HG03342 (cell line): ENCODE measurements at regions not wholly inside any gene's neighbourhood (a gene's known extent, or its start where the extent isn't known, plus 50 kb on each side); places are given as distances from the start of the nearest gene placed in this dataset.

Source experiments
- ATAC-seq: cut with Tn5 transposase; IDR thresholded peaks from one replicate; pipeline ENCODE4 v1.9.1; 2021; ENCODE audit warnings: mild to moderate bottlenecking, moderate library complexity; ENCODE audit not compliant: unreplicated experiment

DNA sequence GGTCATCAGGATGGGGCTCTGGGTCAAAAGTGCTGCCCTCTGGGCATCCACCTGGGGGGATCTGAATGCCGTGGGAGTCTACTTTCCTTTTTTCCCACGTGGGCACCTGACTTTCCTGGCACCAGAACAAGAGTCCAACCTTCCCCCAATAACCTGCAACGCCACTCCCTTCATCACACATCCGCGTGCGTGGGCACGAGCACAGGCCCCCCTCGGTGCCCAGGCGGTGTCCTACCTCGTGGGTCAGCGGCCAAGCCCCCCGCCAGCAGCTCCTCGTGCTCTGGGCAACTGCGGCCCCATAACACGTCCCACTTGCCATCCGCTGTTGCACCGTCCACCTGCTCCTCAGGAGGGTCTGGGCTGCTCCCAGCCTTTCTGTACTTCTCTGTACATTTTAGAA, 87.0 kb downstream of the YTHDF1 start:
- ATAC-seq: no peak

DNA sequence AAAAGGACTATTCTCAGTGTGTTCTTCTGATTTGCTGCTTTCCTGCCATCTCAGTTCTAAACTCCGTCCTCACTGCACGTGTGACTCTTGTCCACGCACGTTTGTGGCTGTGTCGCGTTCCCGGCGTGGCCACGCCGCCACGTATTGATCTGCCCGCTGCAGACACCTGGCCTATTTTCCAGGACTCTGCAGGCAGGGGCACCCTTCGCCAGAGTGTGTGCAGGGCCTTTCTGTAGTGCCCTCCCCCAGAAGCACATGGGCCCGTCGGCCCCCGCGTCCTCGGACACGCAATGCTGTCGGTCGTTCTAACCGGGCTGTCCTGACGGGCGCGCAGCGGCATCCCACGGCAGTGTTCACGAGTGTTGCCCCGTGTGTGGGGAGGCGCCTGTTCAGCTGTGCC, 87.6 kb downstream of the YTHDF1 start:
- ATAC-seq: no peak

DNA sequence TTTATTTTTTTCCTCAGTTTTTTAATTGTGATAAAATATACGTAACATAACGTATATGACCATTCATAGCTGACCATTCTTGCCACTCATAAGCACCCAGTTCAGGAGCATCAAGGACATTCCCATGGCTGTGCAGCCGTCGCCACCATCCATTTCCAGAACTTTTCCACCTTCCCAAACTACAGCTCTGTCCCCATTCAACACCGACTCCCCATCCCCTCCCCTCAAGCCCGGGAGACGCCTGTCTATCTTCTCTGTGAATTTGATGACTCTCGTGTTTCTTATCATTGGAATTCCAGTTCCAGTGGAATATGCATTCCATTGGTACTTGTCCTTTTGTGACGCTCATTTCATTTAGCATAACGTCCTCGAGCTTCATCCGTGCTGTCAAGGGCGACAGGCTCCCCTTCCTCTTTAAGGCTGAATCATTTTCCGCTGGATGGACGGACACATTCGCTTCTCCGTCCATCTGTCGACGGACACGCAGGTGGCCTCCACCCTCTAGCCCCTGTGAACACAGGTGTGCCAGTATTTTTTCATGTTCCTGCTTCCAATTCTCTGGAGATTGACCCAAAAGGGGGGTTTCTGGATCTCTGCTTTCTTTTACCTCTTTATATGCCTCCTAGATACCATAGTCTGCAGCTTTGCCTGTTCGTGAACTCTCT, 88.1 kb downstream of the YTHDF1 start:
- ATAC-seq: no peak

DNA sequence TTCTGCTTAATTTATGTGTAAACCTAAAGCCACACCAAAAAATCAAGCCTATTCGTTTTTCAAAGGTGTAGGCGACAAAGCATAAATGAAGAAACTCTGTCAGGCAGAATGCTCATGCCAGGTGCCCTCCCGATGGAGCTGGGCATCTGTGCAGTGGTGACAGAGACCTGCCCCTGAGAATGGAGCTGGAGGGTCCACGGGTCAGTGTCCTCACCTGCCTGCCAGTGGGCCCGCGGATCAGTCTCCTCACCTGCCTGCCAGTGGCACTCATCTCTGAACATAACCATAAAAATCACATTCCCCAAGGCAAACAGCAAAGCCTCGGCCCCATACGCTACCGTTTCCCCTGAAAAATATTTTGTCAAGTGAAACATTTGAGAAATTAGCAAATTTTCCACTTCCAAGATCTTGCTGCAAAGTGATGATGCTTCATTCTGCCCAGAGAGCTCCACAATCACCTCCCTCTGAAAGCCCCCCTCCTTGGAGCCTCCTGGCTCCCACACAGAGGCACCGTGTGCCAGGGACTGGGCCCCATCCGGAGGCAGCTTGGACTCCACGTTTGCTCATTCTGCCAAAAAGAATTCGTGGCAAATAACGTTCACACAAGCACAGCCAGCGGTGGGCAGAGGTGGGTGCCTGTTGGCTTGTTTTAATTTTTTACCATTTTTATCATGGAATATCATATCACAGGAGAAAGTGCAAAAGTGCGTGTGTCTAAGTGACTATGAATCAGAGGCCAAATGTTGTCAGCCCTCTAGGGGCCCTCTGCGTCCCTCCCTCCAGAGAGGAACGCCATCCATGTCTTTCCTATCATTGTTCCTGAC, 88.8 kb downstream of the YTHDF1 start:
- ATAC-seq: no peak

DNA sequence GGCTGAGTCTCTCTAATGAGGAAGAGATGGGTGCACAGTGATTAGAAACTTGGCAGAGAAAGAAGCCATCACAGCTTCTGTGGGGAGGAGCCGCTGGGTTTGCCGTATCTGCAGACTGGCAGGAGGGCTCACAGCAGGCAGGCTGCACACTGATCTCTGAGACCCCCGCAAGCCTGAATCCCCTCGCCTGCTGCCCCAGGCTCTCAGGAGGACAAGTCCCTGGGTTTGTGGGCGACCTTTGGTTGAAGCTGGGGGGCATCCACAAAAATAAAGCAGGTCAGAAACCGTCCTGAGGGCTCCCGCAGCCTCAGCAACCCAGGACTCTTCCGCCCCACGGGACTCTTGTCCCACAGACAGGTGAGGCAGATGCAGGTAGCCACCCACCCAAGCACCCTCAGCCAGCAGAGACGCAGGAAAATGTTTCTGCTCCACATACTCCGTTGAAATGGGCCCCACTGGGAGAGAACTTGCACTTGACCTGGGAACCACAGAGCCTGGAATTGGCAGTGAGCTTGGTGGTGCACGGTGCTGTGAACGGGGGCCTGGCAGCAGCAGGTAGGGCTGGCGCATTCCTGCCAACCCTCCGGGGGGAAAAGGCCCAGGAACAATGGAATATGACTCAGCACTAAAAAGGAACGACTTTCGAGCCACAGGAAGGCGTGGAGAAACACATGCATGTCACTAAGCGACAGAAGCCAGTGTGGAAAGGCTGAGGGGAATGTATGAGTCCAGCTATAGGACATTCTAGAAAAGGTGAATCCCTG, 89.9 kb downstream of the YTHDF1 start:
- no peak for ATAC-seq

DNA sequence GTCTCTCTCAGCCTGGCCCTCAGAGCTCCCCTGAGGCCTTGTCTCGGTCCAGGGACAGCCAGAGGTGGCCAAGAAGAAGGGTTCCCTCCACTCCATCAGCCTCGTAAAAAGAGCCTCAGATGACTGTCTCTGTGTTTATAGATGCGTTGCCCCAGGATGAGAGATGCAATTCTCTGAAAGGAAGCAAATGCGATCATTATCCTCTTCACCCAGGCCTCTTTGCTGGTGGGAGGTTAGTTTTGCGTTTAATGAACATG, 90.4 kb downstream of the YTHDF1 start:
- no peak for ATAC-seq

DNA sequence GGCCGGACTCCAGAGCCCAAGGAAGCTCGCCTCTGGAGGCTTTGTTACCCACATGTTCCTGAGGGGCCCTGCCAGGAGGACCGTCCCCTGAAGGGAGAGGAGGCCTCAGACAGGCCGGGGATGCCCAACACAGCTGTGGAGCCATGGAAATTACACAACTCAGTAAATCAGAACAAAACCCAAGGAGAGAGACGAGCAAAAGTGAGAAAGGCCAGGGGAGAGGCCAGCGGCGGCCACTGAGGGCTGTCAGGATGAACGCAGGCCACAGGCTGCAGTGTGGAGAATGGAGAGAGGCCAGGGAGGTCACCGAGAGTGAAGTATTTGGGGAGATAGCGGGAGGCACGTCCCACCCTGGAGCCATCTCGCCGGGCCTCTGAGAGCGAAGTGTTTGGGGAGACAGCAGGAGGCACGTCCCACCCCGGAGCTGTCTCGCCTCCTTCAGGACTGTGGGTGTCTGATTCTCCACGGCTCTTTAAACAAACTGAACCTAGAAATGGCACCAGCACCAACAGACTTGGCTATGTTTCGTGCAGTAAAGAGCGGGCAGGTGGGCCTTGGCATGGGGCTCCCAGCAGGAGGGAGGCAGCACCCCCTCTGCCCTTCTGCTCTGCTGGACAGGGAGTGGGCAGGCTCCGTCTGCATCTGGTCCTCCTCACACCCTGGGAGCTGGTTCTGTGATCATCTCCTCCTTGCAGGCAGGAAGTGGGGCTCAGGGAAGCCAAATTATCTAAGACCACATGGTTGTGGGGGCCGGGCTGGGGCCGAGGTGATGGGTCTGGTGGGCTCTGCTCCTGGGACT, 91.0 kb downstream of the YTHDF1 start:
- ATAC-seq: no peak

DNA sequence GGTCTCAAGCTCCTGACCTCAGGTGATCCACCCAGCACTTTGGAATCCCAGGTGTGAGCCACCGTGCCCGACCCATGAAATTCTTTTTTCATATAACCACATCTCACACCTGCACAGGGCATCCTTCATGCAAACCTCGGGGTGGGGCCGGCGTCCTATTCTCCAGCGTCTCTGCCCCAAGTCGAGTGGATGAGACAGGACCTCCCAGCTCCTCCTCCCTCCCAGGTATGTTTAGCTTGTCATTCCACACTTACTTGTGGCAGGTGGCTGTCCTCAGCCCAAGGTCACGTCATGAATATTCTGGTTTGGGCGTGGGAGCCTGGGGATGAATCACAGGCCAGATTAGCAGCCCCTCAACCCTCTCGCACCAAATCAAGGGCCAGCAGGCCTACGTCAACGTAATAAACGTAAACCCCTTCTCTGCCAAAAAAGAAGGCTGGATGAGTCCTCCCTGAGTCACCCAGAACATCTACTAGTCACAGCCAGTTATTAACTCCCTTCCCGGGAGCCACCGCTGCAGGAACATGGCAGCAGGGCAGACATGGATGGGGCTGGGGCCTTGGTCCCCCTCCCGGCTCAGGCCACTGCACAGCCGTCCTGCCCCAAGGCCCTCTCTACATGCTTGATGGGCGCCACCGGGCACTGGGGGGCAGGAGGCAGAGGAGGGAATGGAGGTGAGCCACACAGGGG, 91.7 kb downstream of the YTHDF1 start:
- no peak for ATAC-seq

DNA sequence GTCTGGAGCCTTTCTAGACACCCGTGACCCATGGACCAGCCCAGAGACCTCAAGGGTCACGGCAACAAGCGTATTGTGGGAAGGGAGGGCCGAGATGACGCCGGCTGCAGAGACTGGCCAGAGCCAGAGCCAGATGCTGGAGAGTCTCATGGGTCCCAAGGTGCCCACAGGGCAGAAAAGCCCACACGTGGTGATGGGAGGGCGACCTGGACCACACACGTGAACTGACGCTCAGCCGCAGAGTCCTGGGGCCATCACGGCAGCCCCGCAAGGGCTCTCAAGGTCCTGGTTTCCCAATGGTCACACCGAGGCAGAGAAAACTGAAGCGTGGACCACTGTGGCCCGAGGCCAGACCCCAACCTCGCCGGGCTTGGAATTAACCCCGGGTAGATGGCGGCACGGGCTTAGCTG, 92.6 kb downstream of the YTHDF1 start:
- no peak for ATAC-seq

DNA sequence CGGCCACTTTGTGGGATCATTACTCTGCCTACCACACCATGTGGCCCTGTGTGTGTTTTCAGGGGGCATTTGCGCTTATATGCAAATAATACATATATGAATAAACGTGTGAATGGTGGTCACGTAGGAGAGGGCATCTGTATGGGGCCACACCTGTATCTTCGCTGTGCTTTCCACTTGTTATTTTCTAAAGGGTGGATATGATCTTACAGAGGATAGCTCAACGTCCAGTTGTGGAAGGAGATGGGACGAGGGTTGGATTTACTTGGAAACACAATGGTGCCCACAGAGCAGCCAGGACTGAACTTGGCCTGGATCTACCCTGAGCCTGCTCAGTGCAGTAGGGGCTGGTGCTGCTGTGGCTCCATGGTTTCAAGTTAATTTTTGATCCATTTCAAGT, 93.3 kb downstream of the YTHDF1 start:
- no peak for ATAC-seq

DNA sequence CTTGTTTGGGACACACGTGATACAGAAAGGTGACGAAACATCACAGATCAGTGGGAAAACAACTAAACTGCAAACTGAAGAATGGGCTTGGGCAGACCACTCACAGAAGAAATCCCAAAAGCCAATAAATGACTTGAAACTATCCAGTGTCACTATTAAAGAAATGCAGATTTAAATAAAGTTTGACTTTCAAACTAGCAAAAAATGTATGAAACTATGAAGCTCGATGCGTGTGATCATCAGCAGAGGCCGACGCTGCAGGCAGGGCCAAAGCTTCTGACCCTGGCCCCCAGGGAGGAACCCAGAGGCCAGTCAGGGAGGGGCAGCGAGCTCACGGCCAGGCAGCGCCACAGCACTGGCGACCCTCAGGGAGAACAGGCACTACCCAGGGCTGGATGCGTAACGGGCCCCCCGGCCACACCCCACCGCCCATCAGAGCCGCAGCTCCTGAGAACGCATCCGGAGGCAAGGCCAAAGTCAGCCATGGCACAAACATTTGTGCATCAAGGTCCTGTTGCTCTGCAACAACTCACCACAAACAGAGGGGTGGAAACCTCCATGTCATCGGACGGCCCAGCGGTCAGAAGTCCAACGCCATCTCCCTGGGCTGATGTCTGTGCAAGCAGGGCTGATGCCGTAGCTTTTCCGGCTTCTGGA, 94.1 kb downstream of the YTHDF1 start:
- no peak for ATAC-seq

DNA sequence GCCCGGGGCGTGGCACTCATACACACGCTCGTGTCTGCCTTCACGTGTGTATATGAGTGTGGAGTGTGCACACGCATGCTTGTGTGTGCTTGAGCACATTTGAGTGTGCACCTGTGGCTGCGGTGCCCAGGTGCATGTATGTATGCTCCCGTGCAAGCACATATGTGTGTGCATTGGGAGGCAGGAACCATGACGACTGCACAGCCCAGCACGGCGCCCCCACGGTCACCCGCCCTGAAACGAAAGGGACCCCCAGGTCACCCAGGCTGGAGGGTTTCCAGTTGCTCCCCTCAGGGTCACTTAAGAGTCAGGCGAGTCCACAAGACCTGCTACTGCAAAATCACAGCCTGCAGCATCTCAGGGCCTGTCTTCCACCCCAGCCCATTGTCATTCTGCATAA, 94.7 kb downstream of the YTHDF1 start:
- ATAC-seq: no peak

DNA sequence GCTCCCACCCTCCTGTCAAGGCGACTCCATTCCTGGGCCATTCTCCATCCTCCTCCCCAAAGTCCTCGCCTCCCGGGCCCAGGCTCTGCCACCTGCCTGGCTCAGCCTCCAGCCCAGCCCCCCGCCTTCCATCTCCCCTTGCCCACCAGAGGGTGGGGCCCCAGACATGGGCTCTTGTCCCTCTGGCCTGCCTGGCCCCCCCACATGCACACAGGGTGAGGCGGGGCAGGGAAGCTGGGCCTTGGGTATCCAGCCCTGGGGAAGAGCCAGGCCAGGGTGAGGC, 95.2 kb downstream of the YTHDF1 start:
- no peak for ATAC-seq

DNA sequence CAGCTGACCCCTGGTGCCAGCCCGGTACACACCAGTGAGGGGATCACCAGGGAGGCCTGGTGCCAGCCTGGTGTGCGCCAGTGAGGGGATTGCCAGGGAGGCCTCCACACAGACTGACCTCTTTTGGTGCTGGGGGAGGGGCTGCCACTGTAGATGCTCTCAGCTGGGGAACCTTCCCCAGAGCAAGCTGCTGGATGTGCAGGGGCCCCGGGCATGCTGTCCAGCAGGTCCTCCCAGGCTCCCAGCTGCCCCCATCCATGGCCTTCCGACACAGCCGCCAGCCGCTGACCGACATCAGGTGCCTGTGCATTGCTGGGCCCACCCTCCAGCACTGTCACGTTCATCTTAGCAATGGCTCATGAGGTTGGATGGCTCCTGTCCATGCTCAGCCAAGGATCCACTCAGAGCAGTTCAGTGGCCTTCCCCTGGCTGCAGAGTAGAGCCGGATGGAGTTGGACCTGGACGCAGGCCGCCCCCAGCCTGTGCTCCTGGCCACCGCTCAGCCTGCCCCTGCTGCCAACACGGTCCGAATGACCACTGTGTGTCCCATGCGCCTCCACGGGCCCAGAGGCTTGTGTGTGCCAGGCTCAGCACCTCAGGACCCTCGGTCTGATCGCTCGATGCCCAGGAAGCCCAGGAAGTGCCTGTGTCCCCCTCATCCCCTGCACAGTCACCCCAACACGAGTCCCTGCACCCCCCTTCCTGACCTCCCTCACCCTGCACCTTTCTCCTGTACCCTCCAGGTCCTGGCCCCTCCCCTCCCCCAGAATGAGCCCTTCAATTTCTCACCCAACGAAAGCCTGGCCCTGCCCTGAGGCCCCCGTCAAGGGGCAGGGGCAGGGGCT, 95.7 kb downstream of the YTHDF1 start:
- no peak for ATAC-seq

DNA sequence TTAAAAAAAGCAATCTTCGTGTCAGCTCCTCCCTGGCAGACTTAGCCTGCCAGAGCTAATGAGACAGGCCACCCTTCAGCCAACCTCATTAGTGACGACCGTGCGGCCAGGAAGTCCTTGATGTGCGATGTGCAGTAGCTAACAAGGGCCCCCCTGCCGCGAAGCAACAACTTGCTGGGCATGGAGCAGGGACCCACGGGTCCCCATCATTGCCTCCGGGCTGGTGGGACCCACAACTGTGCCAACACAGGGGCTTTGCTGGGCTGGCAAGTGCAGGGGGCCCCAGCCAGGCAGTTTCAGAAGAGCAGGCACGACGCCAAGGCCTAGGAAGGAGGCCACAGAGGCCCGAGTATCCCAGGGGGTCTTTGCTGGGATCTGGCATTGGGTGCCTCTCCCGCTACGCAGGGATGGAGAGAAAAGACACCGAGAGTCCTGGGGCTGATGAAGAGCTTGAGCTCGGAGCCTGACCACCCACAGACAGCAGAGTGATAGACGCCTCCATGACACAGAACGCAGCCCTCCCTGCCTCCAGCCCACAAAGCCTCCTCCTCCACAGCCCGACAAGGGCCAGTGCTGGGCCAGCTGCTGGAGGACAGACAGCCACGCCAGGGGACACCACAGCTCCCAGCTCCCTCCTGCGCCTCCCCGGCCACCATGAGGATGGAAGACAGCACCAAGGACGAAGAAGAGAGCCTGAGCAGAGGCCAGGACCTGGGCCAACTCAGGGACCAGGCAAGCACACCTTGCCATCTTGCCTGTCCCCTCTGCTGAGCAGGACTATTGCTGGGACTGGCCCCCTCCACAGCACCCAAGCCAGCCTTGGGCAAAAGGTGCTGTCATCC, 96.6 kb downstream of the YTHDF1 start:
- no peak for ATAC-seq

DNA sequence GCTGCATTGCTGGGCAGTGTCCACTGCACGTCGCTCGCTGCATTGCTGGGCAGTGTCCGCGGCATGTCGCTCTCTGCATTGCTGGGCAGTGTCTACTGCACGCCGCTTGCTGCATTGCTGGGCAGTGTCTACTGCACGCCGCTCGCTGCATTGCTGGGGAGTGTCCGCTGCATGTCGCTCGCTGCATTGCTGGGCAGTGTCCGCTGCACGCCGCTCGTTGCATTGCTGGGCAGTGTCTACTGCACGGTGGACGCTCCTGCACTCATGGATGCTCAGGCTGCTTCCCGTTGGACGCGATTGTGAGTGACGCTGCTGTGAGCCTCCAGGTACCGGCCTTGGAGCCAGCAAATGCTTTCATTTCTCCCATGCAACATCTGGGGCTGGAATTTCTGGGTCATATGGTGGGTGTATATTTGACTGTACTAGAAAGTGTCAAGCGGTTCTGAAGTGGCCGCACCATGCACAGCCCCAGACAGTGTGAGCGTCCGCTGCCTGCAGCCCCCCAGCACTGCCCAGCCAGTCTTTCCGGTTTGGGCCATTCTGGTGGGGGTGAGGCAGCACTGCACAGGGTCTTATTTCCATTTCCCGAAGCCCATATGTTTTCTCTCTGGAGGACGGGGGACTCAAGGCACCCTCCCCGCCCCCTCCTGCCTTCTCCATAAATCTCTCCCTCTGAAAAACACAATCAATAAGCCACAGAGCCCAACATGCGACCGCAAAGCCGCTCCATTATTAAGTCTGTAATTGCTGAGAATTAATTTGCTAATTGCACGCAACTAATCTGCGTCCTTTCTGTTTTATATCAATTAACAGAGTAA, 97.4 kb downstream of the YTHDF1 start:
- ATAC-seq: no peak

DNA sequence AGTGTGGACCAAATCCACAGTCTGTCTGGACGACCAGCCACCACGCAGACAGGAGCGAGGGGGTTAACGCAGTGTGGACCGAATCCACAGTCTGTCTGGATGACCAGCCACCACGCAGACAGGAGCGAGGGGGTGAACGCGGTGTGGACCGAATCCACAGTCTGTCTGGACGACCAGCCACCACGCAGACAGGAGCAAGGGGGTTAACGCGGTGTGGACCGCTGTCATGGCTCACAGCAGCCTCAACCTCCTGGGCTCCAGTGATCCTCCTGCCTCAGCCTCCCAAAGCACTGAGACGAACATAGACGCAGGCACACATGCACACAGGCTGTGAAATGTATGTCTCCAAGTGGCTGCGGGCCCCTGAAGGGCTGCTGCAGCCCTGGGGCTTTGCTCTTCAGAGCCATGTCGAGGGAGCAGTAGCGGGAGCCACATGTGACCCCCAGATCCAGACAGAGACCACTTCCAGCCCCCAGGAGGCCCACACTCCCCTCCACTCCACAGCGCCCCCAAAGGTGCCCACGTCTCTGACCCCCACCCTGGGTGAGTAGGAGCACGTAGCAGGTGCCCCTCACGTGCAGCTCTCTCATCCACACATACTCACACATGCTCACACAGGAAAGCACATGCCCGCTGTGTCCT, 98.1 kb downstream of the YTHDF1 start:
- no peak for ATAC-seq
